ENCODE measurements at regions not wholly inside any gene's neighbourhood (a gene's known extent, or its start where the extent isn't known, plus 50 kb on each side); places are given as distances from the start of the nearest gene placed in this dataset.

DNA sequence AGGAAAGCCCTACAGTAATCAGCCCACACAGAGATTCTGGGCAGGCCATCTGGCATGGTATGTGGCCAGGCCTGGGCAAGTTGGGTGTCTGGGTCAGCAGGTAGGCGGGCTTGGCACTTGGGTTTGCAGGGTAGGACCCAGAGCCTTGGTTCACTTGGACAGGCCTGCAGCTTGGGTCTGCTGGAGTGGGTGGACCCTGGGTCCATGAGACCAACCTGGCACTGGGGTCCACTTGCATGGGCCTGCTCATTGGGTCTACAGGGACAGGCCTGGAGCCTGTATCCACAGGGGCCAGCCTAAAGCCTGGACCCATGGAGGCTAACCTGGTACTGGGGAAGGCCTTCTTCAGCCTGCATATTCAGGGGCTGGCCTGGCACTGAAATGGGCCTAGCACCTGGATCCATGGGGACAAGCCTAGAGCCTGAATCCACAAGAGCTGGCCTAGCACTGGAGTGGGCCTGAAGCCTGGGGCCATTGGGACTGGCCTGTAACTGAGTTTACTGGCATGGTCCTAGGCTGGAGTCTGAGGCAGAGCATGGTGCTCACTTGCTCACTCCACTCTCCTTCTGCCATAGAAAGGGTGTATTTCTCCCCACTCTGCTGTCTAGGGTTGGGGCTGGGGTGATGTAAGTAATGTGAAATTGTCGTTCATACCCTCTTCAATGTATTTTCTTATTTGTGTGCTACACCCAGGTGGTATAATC is 315.0 kb downstream of the AHR start:
- DNase-seq = no peak

GRCh38 chr7:17617380-17617779 is 318.9 kb downstream of the AHR start:
- DNase-seq = no peak

GRCh38 chr7:17617857-17618651 is 319.6 kb downstream of the AHR start:
- DNase-seq = no peak

GRCh38 chr7:17618652-17618974 is 320.2 kb downstream of the AHR start:
- DNase-seq = no peak

DNA sequence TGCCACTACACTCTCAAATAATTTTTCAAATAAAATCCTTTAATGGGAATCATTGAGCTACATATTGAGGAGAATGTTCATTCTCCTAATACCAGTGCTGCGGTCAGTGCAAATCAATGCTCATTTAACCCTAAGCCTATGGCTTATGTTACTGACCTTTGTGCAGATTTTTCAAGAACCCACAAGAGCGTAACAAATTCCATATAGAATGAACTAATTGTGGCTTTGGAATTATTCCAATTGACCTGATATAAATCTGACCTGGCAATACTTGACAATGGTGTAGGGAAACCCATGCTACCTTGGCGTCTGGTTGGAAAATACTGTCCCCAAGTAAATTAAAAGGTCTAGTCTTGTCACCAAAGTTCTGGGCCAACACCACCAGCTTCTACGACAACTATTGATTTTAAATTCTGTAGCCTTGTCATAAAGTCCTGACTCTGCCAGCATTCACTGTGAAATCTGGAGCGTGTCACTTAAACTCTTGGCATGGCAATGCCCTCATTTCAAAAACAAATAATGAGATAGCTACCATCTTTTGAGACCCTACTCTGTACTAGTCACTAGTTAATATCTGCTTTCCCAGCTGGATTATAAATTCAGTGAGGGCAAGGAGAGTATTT is 320.9 kb downstream of the AHR start:
- no peak for DNase-seq

DNA sequence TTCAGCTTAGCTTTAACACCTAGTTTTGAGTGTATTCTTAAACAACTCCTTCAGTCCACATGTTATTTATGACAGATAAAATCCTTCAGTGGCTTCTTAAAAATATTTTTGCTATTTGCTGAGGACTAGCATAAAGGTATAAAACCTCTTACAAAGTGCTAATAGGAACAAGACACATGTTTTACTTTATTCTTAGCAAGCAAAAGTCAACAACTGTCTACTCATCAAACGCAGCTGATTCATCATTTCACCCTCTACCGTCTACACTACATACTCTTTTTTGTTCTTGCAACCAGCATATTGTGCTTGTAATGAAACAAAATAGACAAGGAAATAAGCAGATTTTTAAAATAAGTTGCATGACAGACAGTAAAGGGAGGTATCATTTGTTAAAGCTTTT is 319.7 kb downstream of the SNX13 start:
- DNase-seq = no peak

GRCh38 chr7:17622451-17622850 is 317.8 kb downstream of the SNX13 start:
- no peak for DNase-seq

- DNase-seq = no peak
Observed at GRCh38 chr7:17623546-17624185, 316.6 kb downstream of the SNX13 start.

DNA sequence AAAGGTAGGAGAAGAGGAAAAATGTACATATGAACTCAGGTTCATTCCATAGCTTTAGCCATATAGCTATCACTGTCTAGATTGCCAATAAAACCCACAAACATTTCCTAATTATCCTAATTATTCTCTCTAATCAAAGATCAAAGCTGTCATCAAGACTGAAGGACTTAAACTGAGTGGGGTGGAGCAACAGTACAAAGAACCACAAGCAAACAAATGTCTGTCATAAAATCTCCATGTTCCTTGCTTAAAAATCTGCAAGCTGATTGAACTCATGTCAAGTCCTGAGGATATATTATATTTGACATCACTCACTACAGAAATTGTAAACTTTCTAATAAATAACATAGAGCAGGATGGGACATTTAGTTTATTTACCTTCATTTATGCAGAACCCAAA is 315.9 kb downstream of the SNX13 start:
- DNase-seq = no peak

- DNase-seq = no peak
Observed at GRCh38 chr7:17625043-17625442, 315.3 kb downstream of the SNX13 start.

- DNase-seq = no peak
Observed at GRCh38 chr7:17626235-17626634, 314.1 kb downstream of the SNX13 start.

DNA sequence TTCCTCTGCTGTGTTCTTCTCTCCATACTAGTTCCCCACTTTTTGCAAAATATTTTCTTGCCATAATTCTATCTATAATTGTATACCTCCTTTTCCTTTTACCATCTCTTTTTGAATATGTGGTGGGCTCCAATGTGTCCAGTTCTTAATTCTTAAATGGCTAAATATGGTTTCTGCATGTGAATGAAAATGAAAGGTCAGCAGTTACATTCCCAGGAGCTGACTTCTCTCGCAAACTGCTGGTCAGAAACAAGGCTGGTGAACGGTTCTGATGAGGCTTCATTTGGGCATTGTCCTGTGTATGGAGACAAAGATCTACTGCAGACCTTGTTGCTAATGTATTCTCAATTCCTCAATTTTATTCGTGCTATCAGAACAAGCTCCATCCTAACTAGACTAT is 309.2 kb downstream of the SNX13 start:
- DNase-seq = no peak

GRCh38 chr7:17632384-17632783 is 307.9 kb downstream of the SNX13 start:
- DNase-seq = no peak

DNA sequence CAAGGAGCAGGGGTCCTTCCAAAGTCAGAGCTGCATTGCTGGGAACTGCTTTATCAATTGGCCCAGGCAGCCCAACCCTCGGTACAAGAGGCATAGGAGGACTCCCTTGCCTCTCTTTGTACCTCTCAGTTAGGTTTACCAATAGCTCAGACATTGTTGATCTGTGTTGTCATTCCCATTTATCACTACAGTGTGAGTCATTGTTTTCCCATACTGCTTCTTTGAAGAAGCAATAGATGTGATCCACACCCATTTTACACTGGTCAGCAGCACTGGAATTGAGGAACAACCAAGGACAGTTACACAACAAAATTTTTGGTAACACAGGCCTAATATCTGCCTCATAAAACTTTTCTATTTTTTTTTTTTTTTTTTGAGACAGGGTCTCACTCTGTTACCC is 307.2 kb downstream of the SNX13 start:
- no peak for DNase-seq

- DNase-seq = no peak
Observed at GRCh38 chr7:17638727-17639126, 301.6 kb downstream of the SNX13 start.

GRCh38 chr7:17640730-17641377 is 299.4 kb downstream of the SNX13 start:
- no peak for DNase-seq

- no peak for DNase-seq
Observed at GRCh38 chr7:17645500-17645899, 294.8 kb downstream of the SNX13 start.

DNA sequence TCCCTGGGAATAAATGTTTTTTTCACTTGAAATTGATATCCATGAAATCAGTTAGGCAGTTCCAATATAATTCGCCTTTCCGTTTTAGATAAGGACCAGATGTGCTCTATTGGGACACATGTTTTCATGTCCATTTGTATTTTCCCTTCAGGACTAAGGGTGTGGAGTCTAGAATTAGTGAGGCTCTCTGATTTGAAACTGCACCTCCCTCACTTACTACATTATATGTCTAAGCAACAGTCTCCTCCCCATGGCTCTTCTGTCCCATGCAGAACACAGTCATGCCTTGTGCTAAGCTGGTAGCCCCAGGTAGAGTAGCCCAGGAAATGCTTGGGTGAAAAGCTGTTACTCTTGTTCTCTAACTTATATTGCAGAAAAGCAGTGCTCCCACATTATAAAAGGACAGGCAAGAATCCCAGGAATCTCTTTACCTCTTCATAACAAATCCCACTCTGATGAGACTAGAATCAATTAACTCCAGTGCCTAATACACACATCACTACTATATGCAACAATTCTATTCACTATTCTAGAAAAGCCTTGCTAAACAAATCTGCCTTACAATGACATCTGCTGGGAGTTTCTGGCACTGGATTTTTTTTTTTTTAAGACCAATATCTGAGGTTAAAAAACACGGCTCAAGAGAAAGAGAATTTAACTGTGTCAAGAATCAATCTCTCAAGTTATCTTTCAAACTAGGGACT is 293.9 kb downstream of the SNX13 start:
- no peak for DNase-seq

- no peak for DNase-seq
Observed at GRCh38 chr7:17651341-17651740, 289.0 kb downstream of the SNX13 start.

DNA sequence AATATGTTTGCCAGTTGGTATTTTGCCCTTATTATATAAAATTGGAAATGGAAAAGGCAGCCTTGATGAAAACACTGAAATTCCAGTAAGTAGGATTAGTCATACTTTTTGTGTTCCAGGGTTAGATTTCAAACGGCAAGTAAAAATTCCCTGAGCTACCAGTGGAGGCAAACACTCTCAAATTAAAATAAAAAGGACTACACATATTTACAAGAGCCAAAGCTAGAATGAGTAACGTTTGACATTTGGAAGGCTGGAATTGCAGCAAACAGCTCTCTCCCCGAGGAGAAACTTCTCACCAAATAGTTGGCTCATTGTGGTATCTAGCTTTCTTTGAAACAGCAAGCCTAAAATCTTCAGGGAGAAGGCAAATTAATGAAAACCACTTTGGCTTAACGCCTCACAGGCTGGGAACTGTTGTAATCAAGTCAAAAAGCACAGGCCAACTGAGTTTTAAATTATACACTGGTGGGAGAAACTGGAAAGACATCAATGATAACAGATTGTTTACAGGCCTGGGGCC is 288.4 kb downstream of the SNX13 start:
- no peak for DNase-seq

DNA sequence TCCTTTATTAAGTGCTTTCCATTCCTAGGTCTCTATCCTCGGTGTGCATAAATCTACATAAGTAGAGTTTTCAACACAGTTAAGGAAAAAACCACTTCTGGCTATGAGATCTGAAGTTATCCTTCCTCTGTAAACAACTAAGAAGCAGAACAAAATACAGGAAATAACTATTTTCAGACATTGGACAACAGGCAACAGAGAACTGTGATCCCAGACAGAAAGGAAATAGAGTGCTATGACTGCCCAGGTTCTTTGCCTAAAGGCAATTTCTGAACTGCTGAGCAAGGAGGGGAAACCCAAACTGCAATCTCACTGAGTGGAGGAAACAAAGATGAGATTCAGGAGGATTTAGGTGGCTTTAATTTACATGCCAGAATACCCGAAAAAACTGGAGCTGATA is 285.4 kb downstream of the SNX13 start:
- no peak for DNase-seq

DNA sequence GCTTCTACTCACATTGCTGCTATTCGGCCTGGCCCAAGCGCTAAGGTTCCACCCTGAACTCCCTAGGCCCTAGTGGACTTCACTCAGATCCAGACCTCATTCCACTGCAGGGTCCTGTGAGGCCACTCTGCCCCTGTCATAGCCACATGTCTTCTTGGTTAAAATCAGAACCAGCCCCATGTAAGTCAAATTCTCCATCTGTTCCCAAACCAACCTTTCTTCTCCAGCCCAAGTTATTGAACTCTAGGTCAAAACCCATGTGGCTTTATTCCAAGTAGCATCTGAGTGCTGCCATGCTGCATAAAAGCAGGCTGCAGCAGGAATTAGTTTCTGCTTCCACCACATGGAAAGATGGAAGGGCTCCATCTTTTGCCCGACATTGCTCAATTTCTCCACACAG is 281.2 kb downstream of the SNX13 start:
- no peak for DNase-seq
